Neuronal stem cell (in vitro differentiated cells): ENCODE measurements at regions not wholly inside any gene's neighbourhood (a gene's known extent, or its start where the extent isn't known, plus 50 kb on each side); places are given as distances from the start of the nearest gene placed in this dataset.
A peak's percentile ranks its signal among the peaks of the same experiment; 100 is the strongest.

Experiments used
- DNase-seq: peaks from one replicate; pipeline ENCODE4 v3.0.0-alpha.2; 2013; ENCODE audit warnings: low spot score
- H2AFZ ChIP-seq: one replicate; pipeline ENCODE4 v1.6.1; 2013; ENCODE audit warnings: mild to moderate bottlenecking, low read length, inconsistent platforms
- H2AK5ac ChIP-seq: 2 replicates; pipeline ENCODE4 v1.6.1; 2013; ENCODE audit warnings: low read depth, mild to moderate bottlenecking, inconsistent platforms, low read length, moderate library complexity, mixed read lengths
- H2BK120ac ChIP-seq: 2 replicates; pipeline ENCODE4 v1.6.1; 2013; ENCODE audit warnings: low read depth, mild to moderate bottlenecking, inconsistent platforms, low read length, moderate library complexity, mixed read lengths
- H2BK12ac ChIP-seq: one replicate; pipeline ENCODE4 v1.6.1; 2013; ENCODE audit warnings: low read length, inconsistent platforms
- H2BK15ac ChIP-seq: 2 replicates; pipeline ENCODE4 v1.6.1; 2013; ENCODE audit warnings: mild to moderate bottlenecking, low read length, inconsistent platforms, mixed read lengths
- H2BK5ac ChIP-seq: one replicate; pipeline ENCODE4 v1.6.1; 2013; ENCODE audit warnings: inconsistent platforms, mild to moderate bottlenecking, low read length, moderate library complexity
- H3K14ac ChIP-seq: one replicate; pipeline ENCODE4 v1.6.1; 2013; ENCODE audit warnings: low read length, inconsistent platforms
- H3K18ac ChIP-seq: 2 replicates; pipeline ENCODE4 v1.6.1; 2013; ENCODE audit warnings: low read length, inconsistent platforms
- H3K23ac ChIP-seq: 2 replicates; pipeline ENCODE4 v1.6.1; 2013; ENCODE audit warnings: low read depth, mild to moderate bottlenecking, mixed read lengths, low read length, inconsistent platforms; ENCODE audit not compliant: poor library complexity
- H3K27ac ChIP-seq: replicated peaks from 3 replicates; pipeline ENCODE4 v1.5.1; 2013; ENCODE audit warnings: low read length, inconsistent platforms
- H3K27me3 ChIP-seq, 3 experiments: 2 replicates each; pipeline ENCODE4 v1.6.1; 2013; ENCODE audit warnings: low read length in 3 of 3, mild to moderate bottlenecking in 2 of 3, inconsistent platforms in 1 of 3, low read depth in 1 of 3, mixed read lengths in 1 of 3, moderate library complexity in 1 of 3; ENCODE audit not compliant: control insufficient read depth in 3 of 3, insufficient read depth in 3 of 3
- H3K36me3 ChIP-seq, 2 donors: replicated peaks in 1 of 2; 2 replicates each; pipeline ENCODE4 v1.6.1; 2013; ENCODE audit warnings: low read length in 2 of 2; ENCODE audit not compliant: control insufficient read depth in 2 of 2, insufficient read depth in 2 of 2
- H3K4ac ChIP-seq: 2 replicates; pipeline ENCODE4 v1.6.1; 2013; ENCODE audit warnings: inconsistent platforms, mild to moderate bottlenecking, low read length, moderate library complexity
- H3K4me1 ChIP-seq, 2 donors: 1 replicate in 1 of 2; 2 replicates in 1 of 2; pipeline ENCODE4 v1.6.1; 2013; ENCODE audit warnings: low read length in 2 of 2, low read depth in 1 of 2; ENCODE audit not compliant: control insufficient read depth in 2 of 2, insufficient read depth in 1 of 2
- H3K4me2 ChIP-seq: one replicate; pipeline ENCODE4 v1.6.1; 2013; ENCODE audit warnings: mild to moderate bottlenecking, low read length, inconsistent platforms; ENCODE audit not compliant: insufficient read depth, poor library complexity, severe bottlenecking
- H3K4me3 ChIP-seq, 2 donors: 2 replicates each; pipeline ENCODE4 v1.5.1; 2013; ENCODE audit warnings: low read length in 2 of 2, mild to moderate bottlenecking in 2 of 2, inconsistent platforms in 1 of 2, moderate library complexity in 1 of 2
- H3K79me1 ChIP-seq: one replicate; pipeline ENCODE4 v1.6.1; 2013; ENCODE audit warnings: low read depth, mild to moderate bottlenecking, inconsistent platforms, low read length, moderate library complexity
- H3K9ac ChIP-seq: one replicate; pipeline ENCODE4 v1.6.1; 2013; ENCODE audit warnings: mild to moderate bottlenecking, low read depth, low read length, inconsistent platforms; ENCODE audit not compliant: poor library complexity
- H3K9me3 ChIP-seq, 2 donors: replicated peaks in 1 of 2; 2 replicates each; pipeline versions ENCODE3 to v1.6.1; 2013; ENCODE audit warnings: low read length in 2 of 2, mild to moderate bottlenecking in 2 of 2, inconsistent platforms in 1 of 2, low read depth in 1 of 2, mixed read lengths in 1 of 2, moderate library complexity in 1 of 2; ENCODE audit not compliant: control insufficient read depth in 2 of 2, insufficient read depth in 1 of 2
- H4K8ac ChIP-seq: one replicate; pipeline ENCODE4 v1.6.1; 2013; ENCODE audit warnings: low read depth, mild to moderate bottlenecking, inconsistent platforms, low read length, moderate library complexity
- H4K91ac ChIP-seq: one replicate; pipeline ENCODE4 v1.6.1; 2013; ENCODE audit warnings: low read length, low read depth, mild to moderate bottlenecking, inconsistent platforms; ENCODE audit not compliant: poor library complexity
- WGBS, 2 donors: extraction: QIAGEN DNeasy Blood & Tissue Kit; methylation state at CpG; one replicate each; pipeline ENCODE4 v1.1.7; 2013; ENCODE audit warnings: missing lambda C conversion rate in 2 of 2, mixed read lengths in 1 of 2; ENCODE audit not compliant: insufficient read length in 2 of 2, insufficient replicate concordance in 1 of 2; ENCODE audit errors: extremely low coverage in 2 of 2; 5-methylcytosine and 5-hydroxymethylcytosine counted together

GRCh38 chr5:124941051-124942049 is 194.9 kb upstream of the ZNF608 start:
- Histone ChIP-seq H3K18ac (no peak overlapping the region), H4K91ac (no peak overlapping the region), H3K27ac (no peak overlapping the region), H3K9me3 (peaks cover 4 to 5% of the 10 kb centered on the region in 2 donors), H2BK12ac (no peak overlapping the region), H2AFZ (no peak overlapping the region), H3K14ac (no peak overlapping the region), H2BK120ac (no peak overlapping the region), H3K4me2 (no peak overlapping the region), H2BK15ac (no peak overlapping the region), H3K79me1 (no peaks in the 10 kb centered on the region), H3K4me1 (peaks cover 0 to 3% of the 10 kb centered on the region in 2 donors), H3K4me3 (no peak overlapping the region), H3K23ac (no peak overlapping the region), H3K4ac (no peak overlapping the region), H3K36me3 (no peaks in the 10 kb centered on the region), H2BK5ac (no peak overlapping the region), H2AK5ac (no peak overlapping the region), H4K8ac (no peak overlapping the region), H3K27me3 (no peaks in the 10 kb centered on the region), H3K9ac (no peak overlapping the region)
- DNase-seq: no peak
- WGBS, 2 donors: no CpG with 5 or more reads among the region's 10 CpGs

- no peak overlapping the region for H2BK15ac ChIP-seq
- no peak overlapping the region for H2BK120ac ChIP-seq
- no peak overlapping the region for H3K18ac ChIP-seq
- H4K91ac ChIP-seq: no peak overlapping the region
- H3K14ac ChIP-seq: no peak overlapping the region
- no peak overlapping the region for H3K23ac ChIP-seq
- H3K4me1 ChIP-seq: peaks cover 0 to 3% of the 10 kb centered on the region in 2 donors
- no peak overlapping the region for H2BK5ac ChIP-seq
- H3K4me3 ChIP-seq: no peak overlapping the region
- no peaks in the 10 kb centered on the region for H3K79me1 ChIP-seq
- H3K9ac ChIP-seq: no peak overlapping the region
- WGBS, 2 donors: no CpG with 5 or more reads among the region's 9 CpGs
- no peak overlapping the region for H2AK5ac ChIP-seq
- no peak overlapping the region for H3K4ac ChIP-seq
- no peak overlapping the region for H2BK12ac ChIP-seq
- no peaks in the 10 kb centered on the region for H3K27me3 ChIP-seq
- no peaks in the 10 kb centered on the region for H3K36me3 ChIP-seq
- no peak for DNase-seq
- H4K8ac ChIP-seq: no peak overlapping the region
- H3K9me3 ChIP-seq: no peaks in the 10 kb centered on the region
- peak overlapping the region; percentile 68 for H2AFZ ChIP-seq
- H3K4me2 ChIP-seq: no peak overlapping the region
- no peak overlapping the region for H3K27ac ChIP-seq
Measured at GRCh38 chr5:124948062-124948753, 201.8 kb upstream of the ZNF608 start.

- H3K4ac ChIP-seq: no peak overlapping the region
- no peak overlapping the region for H2BK120ac ChIP-seq
- no peak overlapping the region for H3K4me3 ChIP-seq
- H2AK5ac ChIP-seq: no peak overlapping the region
- H3K79me1 ChIP-seq: no peaks in the 10 kb centered on the region
- H3K18ac ChIP-seq: no peak overlapping the region
- H4K8ac ChIP-seq: no peak overlapping the region
- WGBS, 2 donors: no CpG with 5 or more reads among the region's 4 CpGs
- H2AFZ ChIP-seq: no peak overlapping the region
- H3K14ac ChIP-seq: no peak overlapping the region
- no peak overlapping the region for H2BK5ac ChIP-seq
- no peaks in the 10 kb centered on the region for H3K9me3 ChIP-seq
- peaks cover 0 to 3% of the 10 kb centered on the region in 2 donors for H3K4me1 ChIP-seq
- H2BK12ac ChIP-seq: no peak overlapping the region
- H2BK15ac ChIP-seq: no peak overlapping the region
- no peaks in the 10 kb centered on the region for H3K27me3 ChIP-seq
- no peak overlapping the region for H3K27ac ChIP-seq
- no peaks in the 10 kb centered on the region for H3K36me3 ChIP-seq
- H4K91ac ChIP-seq: no peak overlapping the region
- no peak for DNase-seq
- no peak overlapping the region for H3K4me2 ChIP-seq
- no peak overlapping the region for H3K23ac ChIP-seq
- no peak overlapping the region for H3K9ac ChIP-seq
Measured at GRCh38 chr5:124948754-124949275, 202.4 kb upstream of the ZNF608 start.

- Histone ChIP-seq H3K14ac (no peak overlapping the region), H2BK15ac (no peak overlapping the region), H3K4me3 (no peak overlapping the region), H3K9ac (no peak overlapping the region), H3K27me3 (no peaks in the 10 kb centered on the region), H3K27ac (no peak overlapping the region), H2BK12ac (no peak overlapping the region), H4K8ac (no peak overlapping the region), H4K91ac (no peak overlapping the region), H3K79me1 (no peaks in the 10 kb centered on the region), H2AK5ac (no peak overlapping the region), H3K4me2 (no peak overlapping the region), H3K4me1 (peaks cover 0 to 3% of the 10 kb centered on the region in 2 donors), H3K36me3 (no peaks in the 10 kb centered on the region), H3K4ac (no peak overlapping the region), H3K18ac (no peak overlapping the region), H2BK5ac (no peak overlapping the region), H3K23ac (no peak overlapping the region), H2BK120ac (no peak overlapping the region), H2AFZ (no peak overlapping the region), H3K9me3 (no peaks in the 10 kb centered on the region)
- no CpG with 5 or more reads among the region's 4 CpGs for WGBS, 2 donors
- no peak for DNase-seq
Measured at GRCh38 chr5:124949862-124950261, 203.4 kb upstream of the ZNF608 start.
